ENCODE measurements at regions not wholly inside any gene's neighbourhood (a gene's known extent, or its start where the extent isn't known, plus 50 kb on each side); places are given as distances from the start of the nearest gene placed in this dataset.

- TF ChIP-seq POLR2A (IDR thresholded peaks at IDR 0.05) (no peak), CTCF (IDR thresholded peaks at IDR 0.05) (no peak)
Measured at GRCh38 chr4:11587797-11588196, 159.1 kb upstream of the HS3ST1 start.

Measured in right lobe of liver (tissue), 4 donors.